ENCODE measurements at regions not wholly inside any gene's neighbourhood (a gene's known extent, or its start where the extent isn't known, plus 50 kb on each side); places are given as distances from the start of the nearest gene placed in this dataset.

DNA sequence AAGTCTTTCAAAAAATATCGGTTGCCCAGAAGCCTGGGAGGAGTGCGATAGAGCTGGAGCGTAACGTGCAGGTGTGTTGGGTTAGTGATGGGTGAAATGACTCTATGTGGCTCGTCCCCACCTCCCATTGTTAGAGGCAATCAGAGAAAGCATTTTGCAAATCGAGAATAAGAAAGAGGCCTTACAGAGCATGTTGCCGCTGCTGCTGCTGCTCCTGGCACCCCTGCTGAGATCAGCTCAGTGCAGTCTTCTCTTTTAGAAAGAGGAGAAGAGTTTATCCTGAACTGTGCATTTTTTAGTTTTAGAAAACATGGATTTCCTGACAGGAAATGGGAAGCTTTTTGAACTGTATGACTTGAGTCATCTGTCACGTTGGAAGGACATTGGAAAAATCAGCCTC lies 774.5 kb upstream of the RBFOX1 start:
- intact Hi-C loops (cut with micrococcal nuclease; ENCODE audit: unreplicated experiment): no loop called here
- no peaks in the 10 kb centered on the region for H3K36me3 Mint-ChIP-seq (ENCODE audit: insufficient read depth, unreplicated experiment)
- peaks cover 13% of the 10 kb centered on the region for H3K9me3 Mint-ChIP-seq (ENCODE audit: low read depth, unreplicated experiment)
- H3K4me3 Mint-ChIP-seq (ENCODE audit: low read depth, unreplicated experiment): no peak overlapping the region
- H3K4me1 Mint-ChIP-seq (ENCODE audit: low read depth, unreplicated experiment): no peaks in the 10 kb centered on the region
- no peak overlapping the region for H3K27ac Mint-ChIP-seq (ENCODE audit: unreplicated experiment)
- DNase-seq: no peak
- BruUV-seq (replicated peaks): no TSS peak
- no peaks in the 10 kb centered on the region for H3K27me3 Mint-ChIP-seq (ENCODE audit: unreplicated experiment)
- CTCF ChIA-PET: no interaction called here
- TF ChIP-seq CTCF (IDR thresholded peaks at IDR 0.05; ENCODE audit: unreplicated experiment): no peak

DNA sequence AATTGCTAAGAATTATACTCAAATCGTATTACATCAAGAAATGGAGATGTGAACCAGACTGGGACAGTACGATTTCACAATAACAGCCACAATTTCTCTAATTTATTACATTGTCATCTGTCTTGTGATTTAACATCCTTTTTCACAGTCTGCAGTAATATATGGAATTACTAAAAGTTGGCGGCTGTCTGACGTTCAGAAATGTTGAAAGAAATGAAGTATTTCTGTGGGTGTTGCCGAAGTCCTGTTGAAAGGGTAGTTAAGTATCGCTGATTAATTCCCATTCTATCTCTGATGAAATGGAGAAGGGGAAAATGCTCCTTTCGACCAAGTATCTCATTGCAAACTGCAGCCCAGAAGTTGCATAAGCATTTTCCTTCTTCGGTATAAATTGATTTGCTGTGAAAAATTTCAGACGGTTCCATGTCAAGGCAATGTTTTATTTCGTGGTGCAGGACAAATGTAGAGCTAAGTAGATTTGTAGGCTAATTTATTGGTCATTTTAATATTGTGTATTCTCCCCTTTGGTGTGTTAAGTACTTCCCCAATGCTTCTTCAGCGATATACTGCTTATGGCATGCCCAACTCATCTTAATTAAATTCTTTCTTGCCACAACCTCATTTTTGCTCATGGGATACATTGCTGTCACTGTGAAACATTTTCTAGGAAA lies 775.2 kb upstream of the RBFOX1 start:
- intact Hi-C loops (cut with micrococcal nuclease; ENCODE audit: unreplicated experiment): no loop called here
- Mint-ChIP-seq H3K27me3 (ENCODE audit: unreplicated experiment) (no peaks in the 10 kb centered on the region), H3K4me3 (ENCODE audit: low read depth, unreplicated experiment) (no peak overlapping the region), H3K36me3 (ENCODE audit: insufficient read depth, unreplicated experiment) (no peaks in the 10 kb centered on the region), H3K27ac (ENCODE audit: unreplicated experiment) (no peak overlapping the region), H3K9me3 (ENCODE audit: low read depth, unreplicated experiment) (peaks cover 15% of the 10 kb centered on the region), H3K4me1 (ENCODE audit: low read depth, unreplicated experiment) (no peaks in the 10 kb centered on the region)
- BruUV-seq (replicated peaks): no TSS peak
- DNase-seq: no peak
- TF ChIP-seq CTCF (IDR thresholded peaks at IDR 0.05; ENCODE audit: unreplicated experiment): no peak
- CTCF ChIA-PET: no interaction called here

DNA sequence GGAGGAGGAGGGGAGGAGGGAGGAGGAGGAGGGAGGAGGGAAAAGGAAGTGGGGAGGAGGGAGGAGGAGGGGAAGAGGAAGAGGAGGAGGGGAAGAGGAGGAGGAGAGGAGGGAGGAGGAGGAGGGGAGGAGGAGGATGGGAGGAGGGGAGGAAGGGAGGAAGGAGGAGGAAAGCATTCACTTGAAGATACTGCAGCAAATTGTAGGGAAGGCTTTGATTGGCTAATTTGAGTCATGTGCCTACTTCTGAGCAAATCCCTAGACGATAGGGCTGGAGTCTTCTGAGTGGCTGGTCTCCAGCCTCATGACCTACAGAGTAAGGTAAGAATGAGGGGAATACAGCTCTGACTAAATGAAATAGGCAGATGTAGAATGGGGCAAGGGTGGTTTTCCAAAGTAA lies 783.2 kb upstream of the RBFOX1 start:
- CTCF ChIA-PET: no interaction called here
- DNase-seq: no peak
- H3K27me3 Mint-ChIP-seq (ENCODE audit: unreplicated experiment): no peaks in the 10 kb centered on the region
- no peaks in the 10 kb centered on the region for H3K36me3 Mint-ChIP-seq (ENCODE audit: insufficient read depth, unreplicated experiment)
- H3K4me1 Mint-ChIP-seq (ENCODE audit: low read depth, unreplicated experiment): no peaks in the 10 kb centered on the region
- TF ChIP-seq CTCF (IDR thresholded peaks at IDR 0.05; ENCODE audit: unreplicated experiment): no peak
- no TSS peak for BruUV-seq (replicated peaks)
- intact Hi-C loops (cut with micrococcal nuclease; ENCODE audit: unreplicated experiment): no loop called here
- no peak overlapping the region for H3K27ac Mint-ChIP-seq (ENCODE audit: unreplicated experiment)
- no peak overlapping the region for H3K4me3 Mint-ChIP-seq (ENCODE audit: low read depth, unreplicated experiment)
- H3K9me3 Mint-ChIP-seq (ENCODE audit: low read depth, unreplicated experiment): peaks cover 20% of the 10 kb centered on the region

DNA sequence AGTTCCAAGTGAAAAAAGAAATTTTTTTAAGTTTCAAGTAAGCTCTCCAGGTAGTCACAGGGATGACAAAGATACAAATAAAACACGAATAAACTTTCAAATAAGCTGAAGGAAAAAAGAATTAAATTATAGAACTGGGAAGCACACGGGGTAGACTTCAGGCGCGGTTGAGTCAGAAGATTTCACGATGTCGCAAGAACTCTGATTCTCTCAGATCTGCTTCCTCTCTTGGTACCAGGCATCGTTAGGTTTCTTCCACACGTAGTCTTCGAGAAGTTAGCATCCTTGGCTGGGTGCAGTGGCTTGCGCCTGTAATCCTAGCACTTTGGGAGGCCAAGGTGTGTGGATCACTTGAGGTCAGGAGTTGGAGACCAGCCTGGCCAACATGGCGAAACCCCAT lies 784.1 kb upstream of the RBFOX1 start:
- BruUV-seq (replicated peaks): no TSS peak
- intact Hi-C loops (cut with micrococcal nuclease; ENCODE audit: unreplicated experiment): no loop called here
- no peak for DNase-seq
- H3K4me3 Mint-ChIP-seq (ENCODE audit: low read depth, unreplicated experiment): no peak overlapping the region
- TF ChIP-seq CTCF (IDR thresholded peaks at IDR 0.05; ENCODE audit: unreplicated experiment): no peak
- CTCF ChIA-PET: no interaction called here
- H3K36me3 Mint-ChIP-seq (ENCODE audit: insufficient read depth, unreplicated experiment): no peaks in the 10 kb centered on the region
- no peaks in the 10 kb centered on the region for H3K4me1 Mint-ChIP-seq (ENCODE audit: low read depth, unreplicated experiment)
- no peaks in the 10 kb centered on the region for H3K27me3 Mint-ChIP-seq (ENCODE audit: unreplicated experiment)
- H3K27ac Mint-ChIP-seq (ENCODE audit: unreplicated experiment): no peak overlapping the region
- H3K9me3 Mint-ChIP-seq (ENCODE audit: low read depth, unreplicated experiment): peaks cover 22% of the 10 kb centered on the region

All from Calu3 (cell line).